ENCODE measurements at regions not wholly inside any gene's neighbourhood (a gene's known extent, or its start where the extent isn't known, plus 50 kb on each side); places are given as distances from the start of the nearest gene placed in this dataset.

DNA sequence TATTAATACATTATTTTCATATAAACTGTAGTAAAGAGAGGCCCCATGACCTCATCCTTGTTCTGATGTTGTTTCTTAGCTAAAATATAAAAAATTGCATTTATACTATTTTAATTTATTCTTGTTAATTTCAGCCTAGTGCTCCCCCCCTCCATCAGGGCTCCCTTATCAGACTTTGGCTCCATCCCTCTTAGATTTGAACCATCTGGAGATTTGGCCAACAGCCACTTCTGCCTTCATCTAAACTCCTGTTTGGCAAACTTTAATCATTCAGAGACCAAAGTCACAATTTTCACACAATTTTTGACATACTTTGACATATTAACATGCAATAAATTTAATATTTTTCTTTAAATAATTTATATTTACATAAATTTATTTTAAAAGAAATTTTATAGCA is 569.3 kb downstream of the TDRD15 start:
- TF ChIP-seq CHD2 (IDR thresholded peaks at IDR 0.05; ENCODE audit: low read depth, low read length) (no peak), ZFP36 (IDR thresholded peaks at IDR 0.05; ENCODE audit: borderline replicate concordance, low read depth, low read length, partially characterized antibody) (no peak), TAF1 (CRISPR knock-in tag; IDR thresholded peaks at IDR 0.05) (no peak), FOXA1 (IDR thresholded peaks at IDR 0.05) (no peak), FOXA1 (CRISPR knock-in tag; IDR thresholded peaks at IDR 0.05) (no peak), MXI1 (IDR thresholded peaks at IDR 0.05; ENCODE audit: borderline replicate concordance, low read depth, low read length) (no peak), ZNF879 (CRISPR knock-in tag; IDR thresholded peaks at IDR 0.05) (no peak)
- TF ChIP-seq, protein P1, sequence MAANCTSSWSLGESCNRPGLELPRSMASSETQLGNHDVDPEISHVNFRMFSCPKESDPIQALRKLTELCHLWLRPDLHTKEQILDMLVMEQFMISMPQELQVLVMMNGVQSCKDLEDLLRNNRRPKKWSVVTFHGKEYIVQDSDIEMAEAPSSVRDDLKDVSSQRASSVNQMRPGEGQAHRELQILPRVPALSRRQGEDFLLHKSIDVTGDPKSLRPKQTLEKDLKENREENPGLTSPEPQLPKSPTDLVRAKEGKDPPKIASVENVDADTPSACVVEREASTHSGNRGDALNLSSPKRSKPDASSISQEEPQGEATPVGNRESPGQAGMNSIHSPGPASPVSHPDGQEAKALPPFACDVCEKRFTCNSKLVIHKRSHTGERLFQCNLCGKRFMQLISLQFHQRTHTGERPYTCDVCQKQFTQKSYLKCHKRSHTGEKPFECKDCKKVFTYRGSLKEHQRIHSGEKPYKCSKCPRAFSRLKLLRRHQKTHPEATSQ (CRISPR knock-in tag; IDR thresholded peaks at IDR 0.05; ENCODE audit: borderline replicate concordance), result no peak
- TF ChIP-seq, protein P2, sequence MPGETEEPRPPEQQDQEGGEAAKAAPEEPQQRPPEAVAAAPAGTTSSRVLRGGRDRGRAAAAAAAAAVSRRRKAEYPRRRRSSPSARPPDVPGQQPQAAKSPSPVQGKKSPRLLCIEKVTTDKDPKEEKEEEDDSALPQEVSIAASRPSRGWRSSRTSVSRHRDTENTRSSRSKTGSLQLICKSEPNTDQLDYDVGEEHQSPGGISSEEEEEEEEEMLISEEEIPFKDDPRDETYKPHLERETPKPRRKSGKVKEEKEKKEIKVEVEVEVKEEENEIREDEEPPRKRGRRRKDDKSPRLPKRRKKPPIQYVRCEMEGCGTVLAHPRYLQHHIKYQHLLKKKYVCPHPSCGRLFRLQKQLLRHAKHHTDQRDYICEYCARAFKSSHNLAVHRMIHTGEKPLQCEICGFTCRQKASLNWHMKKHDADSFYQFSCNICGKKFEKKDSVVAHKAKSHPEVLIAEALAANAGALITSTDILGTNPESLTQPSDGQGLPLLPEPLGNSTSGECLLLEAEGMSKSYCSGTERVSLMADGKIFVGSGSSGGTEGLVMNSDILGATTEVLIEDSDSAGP (CRISPR knock-in tag; IDR thresholded peaks at IDR 0.05; ENCODE audit: borderline replicate concordance), result no peak
- TF ChIP-seq, protein P3, sequence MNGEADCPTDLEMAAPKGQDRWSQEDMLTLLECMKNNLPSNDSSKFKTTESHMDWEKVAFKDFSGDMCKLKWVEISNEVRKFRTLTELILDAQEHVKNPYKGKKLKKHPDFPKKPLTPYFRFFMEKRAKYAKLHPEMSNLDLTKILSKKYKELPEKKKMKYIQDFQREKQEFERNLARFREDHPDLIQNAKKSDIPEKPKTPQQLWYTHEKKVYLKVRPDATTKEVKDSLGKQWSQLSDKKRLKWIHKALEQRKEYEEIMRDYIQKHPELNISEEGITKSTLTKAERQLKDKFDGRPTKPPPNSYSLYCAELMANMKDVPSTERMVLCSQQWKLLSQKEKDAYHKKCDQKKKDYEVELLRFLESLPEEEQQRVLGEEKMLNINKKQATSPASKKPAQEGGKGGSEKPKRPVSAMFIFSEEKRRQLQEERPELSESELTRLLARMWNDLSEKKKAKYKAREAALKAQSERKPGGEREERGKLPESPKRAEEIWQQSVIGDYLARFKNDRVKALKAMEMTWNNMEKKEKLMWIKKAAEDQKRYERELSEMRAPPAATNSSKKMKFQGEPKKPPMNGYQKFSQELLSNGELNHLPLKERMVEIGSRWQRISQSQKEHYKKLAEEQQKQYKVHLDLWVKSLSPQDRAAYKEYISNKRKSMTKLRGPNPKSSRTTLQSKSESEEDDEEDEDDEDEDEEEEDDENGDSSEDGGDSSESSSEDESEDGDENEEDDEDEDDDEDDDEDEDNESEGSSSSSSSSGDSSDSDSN (CRISPR knock-in tag; IDR thresholded peaks at IDR 0.05), result no peak
- TF ChIP-seq, protein P4, sequence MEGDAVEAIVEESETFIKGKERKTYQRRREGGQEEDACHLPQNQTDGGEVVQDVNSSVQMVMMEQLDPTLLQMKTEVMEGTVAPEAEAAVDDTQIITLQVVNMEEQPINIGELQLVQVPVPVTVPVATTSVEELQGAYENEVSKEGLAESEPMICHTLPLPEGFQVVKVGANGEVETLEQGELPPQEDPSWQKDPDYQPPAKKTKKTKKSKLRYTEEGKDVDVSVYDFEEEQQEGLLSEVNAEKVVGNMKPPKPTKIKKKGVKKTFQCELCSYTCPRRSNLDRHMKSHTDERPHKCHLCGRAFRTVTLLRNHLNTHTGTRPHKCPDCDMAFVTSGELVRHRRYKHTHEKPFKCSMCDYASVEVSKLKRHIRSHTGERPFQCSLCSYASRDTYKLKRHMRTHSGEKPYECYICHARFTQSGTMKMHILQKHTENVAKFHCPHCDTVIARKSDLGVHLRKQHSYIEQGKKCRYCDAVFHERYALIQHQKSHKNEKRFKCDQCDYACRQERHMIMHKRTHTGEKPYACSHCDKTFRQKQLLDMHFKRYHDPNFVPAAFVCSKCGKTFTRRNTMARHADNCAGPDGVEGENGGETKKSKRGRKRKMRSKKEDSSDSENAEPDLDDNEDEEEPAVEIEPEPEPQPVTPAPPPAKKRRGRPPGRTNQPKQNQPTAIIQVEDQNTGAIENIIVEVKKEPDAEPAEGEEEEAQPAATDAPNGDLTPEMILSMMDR (CRISPR knock-in tag; IDR thresholded peaks at IDR 0.05), result no peak
- TF ChIP-seq, protein P5, sequence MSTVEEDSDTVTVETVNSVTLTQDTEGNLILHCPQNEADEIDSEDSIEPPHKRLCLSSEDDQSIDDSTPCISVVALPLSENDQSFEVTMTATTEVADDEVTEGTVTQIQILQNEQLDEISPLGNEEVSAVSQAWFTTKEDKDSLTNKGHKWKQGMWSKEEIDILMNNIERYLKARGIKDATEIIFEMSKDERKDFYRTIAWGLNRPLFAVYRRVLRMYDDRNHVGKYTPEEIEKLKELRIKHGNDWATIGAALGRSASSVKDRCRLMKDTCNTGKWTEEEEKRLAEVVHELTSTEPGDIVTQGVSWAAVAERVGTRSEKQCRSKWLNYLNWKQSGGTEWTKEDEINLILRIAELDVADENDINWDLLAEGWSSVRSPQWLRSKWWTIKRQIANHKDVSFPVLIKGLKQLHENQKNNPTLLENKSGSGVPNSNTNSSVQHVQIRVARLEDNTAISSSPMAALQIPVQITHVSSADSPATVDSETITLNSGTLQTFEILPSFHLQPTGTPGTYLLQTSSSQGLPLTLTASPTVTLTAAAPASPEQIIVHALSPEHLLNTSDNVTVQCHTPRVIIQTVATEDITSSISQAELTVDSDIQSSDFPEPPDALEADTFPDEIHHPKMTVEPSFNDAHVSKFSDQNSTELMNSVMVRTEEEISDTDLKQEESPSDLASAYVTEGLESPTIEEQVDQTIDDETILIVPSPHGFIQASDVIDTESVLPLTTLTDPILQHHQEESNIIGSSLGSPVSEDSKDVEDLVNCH (CRISPR knock-in tag; IDR thresholded peaks at IDR 0.05), result no peak

All from HepG2 (cell line).